Right forelimb (tissue), 1 donor: ENCODE measurements at regions not wholly inside any gene's neighbourhood (a gene's known extent, or its start where the extent isn't known, plus 50 kb on each side); places are given as distances from the start of the nearest gene placed in this dataset.
"Not testable (repeated sequence)": the region's sequence is repeated elsewhere in the genome, so short reads cannot be mapped to it uniquely, and the experiment has no call there.

ENCODE experiments used
- DNase-seq: peaks from one replicate; pipeline ENCODE4 v3.0.0-alpha.2; 2018

DNA sequence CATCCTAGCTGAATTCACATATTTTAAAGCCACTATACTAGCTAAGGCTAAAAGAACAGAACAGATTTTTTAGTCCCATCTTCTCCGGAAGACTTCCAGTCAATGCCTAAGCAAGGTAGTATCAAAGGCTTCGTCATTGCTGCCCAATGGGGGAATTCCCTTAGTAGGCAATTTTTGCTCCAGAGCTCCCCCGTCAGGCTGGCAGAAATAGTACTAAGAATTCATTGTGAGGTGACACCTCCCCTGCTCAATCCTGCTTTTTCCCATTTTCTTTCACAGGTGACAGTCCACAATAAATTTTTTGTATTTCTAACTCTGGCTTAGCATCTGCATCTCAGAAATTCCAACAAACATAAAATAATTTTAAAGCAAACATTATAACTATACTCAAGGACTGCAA is 52.8 kb upstream of the SRSF6 start:
- DNase-seq, result no peak

DNA sequence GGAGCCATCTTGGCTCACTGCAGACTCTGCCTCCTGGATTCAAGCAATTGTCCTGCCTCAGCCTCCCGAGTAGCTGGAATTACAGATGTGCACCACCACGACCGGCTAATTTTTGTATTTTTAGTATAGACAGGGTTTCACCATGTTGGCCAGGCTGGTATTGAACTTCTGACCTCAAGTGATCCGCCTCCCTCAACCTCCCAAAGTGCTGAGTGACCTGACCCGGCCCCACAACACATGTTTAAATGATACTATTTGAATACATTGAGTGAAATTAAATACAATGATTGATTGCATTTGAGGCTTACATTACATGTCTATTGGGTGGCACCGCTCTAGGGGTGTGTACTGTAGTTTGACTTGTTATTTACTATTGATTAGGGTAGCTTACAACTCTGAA is 56.8 kb upstream of the SRSF6 start:
- not testable (repeated sequence) for DNase-seq

DNA sequence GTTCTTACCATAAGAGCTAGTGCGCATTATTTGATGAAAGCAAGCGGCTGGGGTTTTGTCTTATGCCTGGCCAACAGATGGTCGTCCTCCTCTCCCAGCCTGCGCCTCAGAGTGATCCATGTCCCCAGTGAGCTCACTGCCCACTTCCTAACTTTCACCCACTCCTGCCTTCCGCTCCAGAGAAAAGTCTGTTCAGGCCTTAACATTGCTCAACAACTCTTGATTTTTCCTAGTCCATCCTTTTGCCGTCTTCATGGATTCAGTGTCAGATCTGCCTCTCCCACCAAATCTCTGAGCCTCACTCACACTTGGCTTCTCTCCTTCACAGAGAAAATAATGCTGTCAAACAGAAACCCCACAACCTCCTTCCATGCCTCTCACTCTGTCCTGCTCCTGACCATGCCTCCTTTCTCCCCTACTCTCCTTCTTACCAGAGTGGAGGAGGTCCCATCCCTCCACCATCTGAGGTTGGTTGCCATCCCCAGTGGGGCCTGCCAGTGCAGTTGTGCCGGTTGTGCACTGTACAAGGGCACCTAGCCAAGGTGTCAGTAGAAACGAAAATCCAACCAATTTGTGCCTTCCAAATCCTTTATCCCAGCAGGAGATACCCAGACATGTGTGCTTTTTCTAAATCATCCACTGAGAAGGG is 58.9 kb upstream of the SRSF6 start:
- no peak for DNase-seq

DNA sequence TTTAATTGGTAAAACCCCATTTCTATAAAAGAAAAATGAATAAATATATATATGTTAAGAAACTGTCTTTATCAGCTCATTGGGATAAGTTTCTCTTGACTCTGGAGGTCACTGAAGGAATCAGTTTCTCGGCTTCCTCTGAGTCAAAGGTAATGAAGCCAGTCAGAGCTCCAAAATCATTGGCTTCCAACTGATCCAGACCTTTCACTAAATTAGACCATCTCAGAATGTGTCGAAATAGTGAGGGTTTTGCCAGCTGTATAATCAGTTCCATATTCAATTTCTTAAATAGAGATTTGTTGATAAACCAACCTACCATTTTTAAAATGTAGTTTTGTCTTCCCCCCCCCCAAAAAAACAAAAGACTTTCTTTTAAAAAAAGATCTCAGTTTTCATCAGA is 60.5 kb upstream of the SRSF6 start:
- no peak for DNase-seq

DNA sequence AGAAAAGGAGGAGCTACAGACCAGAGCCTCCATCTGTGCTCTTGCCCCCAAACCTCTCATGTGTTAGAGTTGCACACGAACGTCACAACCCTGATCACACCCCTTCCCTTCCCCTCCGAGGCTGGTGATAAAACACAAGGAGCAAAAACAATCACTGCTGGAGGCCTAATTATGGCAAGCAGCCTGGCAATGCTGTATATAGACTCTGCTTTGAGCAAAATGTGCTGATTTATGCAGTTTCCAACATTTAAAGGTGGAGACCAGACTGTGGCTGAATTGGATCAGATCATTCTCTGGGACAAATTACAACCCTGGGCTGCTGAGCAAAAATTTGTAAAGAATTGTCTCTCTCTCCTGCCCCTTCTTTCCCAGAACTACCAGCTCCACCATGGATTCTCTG is 64.6 kb upstream of the SRSF6 start:
- DNase-seq, result no peak

DNA sequence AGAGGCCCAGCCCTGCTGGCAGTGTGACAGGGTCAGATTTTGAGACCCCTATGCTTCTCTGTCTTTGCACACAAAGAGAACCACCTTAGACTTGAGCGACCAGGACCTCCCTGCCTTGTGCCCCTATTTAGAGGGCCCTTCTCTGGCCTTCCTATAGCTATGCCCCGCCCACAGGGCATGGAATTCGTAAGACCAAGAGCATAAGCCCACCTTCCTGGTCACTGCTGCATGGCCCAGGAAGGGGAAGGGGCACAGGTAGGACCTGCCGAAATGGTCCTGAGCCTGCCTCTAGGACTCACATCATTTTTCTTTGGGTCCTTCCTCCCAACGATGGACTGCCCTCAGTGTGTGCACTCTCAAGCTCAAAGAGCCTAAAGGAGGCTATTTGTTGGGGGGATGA is 65.1 kb upstream of the SRSF6 start:
- no peak for DNase-seq

DNA sequence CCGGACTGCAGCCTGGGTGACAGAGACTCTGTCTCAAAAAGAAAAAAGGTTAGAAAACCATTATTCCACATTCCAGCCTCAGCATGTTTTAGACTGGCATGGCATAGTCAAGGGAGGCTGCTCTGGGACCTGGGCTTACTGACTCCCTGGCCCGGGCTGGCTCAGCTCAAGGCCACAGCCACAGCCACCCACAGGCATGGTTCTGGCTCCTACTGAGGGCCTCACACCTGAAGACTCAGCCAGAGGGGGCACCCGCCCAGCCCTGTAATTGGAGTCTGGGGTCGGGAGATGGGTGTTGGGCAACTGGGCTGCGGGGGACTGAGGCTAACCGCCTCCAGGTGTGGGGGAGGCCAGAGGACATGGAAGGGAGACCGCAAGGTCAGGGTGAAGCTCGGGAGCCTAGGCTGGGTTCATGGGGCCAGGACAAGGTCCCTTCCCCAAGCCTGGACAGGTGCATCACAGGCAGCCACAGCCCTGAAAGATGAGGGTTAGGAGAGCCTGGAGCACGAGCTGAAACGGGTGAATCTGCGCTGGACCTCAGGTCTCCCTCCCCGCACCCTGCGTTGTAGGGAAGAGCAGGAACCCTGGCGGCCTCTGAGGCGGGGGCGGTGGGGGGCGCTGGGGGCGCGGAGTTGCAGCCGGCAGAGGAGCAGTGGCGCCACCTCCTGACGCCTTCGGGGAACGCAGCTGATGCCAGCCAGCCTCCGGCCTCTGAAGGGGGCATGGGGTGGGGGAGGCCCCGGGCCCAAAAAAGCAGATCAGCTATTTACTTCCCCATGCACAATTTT is 67.7 kb upstream of the SRSF6 start:
- no peak for DNase-seq

DNA sequence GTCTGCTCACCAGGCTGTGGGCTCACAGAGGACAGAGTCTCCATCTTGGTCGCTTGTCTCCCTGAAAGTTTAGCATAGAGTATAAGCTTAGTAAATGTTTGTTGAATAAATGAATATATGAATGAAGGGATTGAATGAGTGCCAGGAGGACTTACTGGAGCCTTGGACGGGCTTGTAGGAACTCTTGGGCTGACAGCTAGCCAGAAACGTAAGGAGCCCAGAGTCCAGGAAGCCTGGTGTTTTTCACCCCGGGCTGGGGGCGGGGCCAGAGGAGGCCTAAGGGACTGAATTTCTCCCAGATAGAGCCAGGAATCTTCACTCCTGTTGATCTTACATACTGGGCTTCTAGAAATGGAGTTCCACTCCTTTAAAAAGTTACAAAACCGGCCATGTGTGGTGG is 68.5 kb upstream of the SRSF6 start:
- DNase-seq, result no peak

DNA sequence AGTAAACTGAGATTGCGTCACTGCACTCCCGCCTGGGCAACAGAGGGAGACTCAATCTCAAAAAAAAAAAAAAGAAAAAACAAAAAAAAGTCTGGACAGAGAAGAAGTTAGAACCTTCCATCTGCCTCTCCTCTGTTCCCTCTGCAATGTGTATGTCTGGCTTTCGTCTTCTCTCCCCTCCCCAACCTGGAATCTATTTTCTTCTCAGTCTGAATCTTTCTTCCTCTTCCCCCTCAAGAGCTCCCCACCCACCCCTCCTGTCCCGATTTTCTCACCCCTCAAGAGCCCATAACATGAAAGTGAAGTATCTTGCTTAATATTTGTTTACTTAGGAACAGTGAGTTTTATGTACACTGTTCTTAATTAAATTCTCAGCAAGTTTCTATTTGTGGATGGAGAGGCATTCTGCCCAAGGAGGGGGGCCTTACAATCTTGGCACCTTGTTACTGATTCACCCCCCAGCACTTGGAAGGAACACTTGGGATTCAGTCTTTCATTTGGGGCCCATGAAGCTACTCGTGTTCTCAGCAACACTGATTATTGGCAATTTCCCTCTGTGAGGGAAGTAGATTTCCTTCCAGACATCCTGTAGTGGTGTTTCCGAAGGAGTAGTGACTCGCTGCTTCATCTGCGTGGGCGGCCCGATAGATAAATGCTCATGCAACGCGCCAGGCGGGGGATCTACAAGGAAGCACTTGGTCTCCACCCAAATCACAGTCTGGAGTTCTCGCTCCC is 69.3 kb upstream of the SRSF6 start:
- peak; percentile 54 for DNase-seq

DNA sequence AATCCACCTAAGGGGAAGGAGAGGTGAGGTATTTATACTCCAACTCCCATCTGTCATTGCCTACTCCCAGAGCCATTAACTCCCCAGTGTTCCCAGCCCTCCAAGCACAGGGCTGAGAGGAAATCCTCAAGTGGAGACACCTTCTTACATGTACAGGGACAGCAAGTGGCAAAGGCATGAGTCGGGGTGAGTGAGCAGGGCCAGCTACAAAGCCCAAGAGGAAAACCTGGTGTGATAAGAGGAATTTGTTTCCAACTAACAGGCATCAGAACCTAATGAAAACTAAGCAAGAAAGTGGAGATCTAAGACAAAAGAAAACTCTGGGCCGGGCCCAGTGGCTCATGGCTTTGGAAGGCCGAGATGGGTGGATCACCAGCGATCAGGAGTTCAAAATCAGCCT is 70.0 kb upstream of the SRSF6 start:
- DNase-seq, result no peak

DNA sequence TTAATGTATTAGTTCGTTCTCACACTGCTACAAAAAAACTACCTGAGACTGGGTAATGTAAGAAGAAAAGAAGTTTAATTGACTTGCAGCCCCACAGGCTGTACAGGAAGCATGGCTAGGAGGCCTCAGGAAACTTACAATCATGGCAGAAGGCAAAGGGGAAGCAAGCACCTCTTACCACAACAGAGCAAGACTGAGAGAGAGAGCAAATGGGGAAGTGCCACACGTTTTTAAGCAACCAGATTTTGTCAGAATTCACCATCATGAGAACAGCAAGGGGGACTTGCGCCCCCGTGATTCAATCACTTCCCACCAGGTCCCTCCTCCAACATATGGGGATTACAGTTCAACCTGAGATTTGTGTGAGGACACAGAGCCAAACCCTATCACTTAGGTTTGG is 70.8 kb upstream of the SRSF6 start:
- no peak for DNase-seq

DNA sequence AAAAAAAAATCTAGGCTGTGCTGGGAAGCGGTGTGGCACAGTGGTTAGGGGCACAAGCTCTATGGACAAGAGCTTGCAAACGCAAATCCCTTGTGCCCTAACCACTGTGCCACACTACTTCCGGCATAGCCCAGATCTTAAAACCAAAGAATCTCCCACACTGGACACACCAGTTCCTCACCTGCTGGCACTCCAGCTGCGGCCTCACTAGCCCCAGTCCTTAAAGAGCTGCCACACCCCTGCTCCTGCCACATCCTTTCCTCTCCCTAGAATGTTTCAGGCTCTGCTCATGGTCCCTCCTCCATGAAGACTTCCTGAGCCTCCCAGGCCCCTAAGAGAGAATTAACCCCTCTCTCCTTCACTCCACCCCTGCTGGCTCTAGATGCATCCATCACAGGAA is 71.8 kb upstream of the SRSF6 start:
- DNase-seq, result no peak

DNA sequence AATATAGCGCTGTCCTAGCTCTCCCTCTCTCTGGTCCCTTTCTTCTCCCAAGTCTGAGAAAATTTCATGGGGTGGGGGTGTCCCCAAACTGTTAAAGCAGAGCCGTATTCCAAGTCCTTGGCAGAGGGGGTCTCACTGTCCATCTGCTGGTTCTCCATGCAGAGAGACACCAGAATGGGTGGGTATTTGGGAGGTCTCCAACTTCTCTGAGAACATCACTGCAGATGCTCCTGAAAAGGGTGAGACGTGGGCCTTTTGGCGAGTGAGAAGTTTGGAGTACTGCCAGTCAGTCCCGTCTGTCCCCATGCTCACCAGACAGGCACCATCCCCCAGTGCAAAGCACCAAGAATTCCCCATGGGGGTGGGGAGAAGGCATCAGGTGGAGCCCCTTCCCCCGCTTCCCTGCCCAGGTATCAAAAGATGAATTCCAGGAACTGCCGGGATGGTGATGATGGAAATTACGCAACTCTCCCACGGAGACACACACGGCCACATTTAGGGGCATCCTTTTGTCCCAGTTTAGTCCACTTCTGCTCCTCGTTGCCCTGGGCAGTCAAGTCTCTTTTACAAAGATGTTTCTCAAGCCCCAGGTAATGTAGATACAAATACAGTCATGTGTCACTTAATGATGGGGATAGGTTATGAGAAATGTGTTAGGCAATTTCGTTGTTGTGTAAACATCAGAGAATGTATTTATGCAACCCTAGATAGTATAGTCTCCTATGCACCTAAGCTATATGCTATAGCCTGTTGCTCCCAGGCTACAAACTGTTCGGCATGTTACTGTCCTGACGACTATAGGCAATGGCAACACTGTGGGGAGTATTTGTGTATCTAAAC is 73.4 kb upstream of the SRSF6 start:
- no peak for DNase-seq

DNA sequence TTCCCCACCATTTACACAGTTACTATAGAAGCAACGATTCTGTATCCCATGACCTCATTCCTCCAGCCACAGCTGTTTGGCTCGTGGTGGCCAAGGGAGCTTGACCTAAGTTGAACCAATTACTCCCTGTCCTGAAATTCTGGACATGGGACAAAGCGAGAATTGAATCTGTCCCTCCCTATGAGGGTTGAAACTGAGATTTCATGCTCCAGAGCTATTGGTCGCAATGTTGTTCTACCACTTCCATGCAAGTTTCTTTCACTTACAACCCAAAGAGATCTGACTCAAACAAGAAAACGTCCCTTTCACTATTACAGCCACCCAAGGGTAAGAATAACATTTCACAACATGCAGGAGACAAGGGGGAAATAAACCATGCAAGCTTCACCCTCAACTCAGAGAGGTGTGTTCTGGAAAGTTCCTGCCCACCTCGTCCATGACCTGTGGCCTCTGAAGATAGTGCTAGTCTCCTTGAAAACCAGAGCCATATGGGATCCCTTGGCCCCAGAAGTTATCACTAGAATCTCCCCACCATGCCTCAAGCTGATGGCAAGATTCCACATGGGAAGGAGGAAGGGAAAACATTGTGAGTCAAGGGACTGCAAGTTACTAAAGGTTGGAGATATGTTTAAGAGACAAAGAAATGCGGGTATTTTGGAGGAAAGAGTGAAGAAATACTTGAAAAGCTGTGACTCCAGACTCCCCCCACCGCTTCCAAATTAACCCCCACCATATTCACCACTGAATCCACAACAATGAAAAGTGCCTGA is 74.5 kb upstream of the SRSF6 start:
- DNase-seq, result no peak

DNA sequence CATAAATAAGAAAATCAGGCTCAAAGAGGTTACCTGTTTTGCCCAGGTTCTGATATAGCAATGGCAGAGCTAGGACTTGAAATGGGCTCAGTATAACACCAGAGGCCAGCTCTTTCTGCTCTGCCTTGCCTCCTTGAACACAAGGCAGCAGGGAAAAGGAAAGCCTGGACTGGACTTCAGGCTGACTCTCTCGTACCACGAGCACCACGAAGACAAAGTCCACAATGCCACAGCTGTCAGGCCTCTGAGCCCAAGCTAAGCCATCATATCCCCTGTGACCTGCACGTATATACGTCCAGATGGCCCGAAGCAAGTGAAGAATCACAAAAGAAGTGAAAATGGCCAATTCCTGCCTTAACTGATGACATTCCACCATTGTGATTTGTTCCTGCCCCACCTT is 75.6 kb upstream of the SRSF6 start:
- DNase-seq, result not testable (repeated sequence)

DNA sequence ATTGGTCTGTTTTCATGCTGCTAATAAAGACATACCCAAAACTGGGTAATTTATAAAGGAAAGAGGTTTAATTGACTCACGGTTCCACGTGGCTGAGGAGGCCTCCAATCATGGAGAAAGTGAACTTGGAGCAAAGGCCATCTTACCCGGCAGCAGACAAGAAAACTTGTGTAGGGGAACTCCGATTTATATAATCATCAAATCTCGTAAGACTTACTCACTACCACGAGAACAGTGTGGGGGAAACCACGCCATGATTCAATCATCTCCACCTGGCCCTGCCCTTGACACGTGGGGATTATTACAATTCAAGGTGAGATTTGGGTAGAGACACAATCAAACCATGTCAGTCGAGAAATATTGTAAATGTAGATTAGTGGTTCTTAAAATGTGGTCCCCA is 76.2 kb upstream of the SRSF6 start:
- not testable (repeated sequence) for DNase-seq

DNA sequence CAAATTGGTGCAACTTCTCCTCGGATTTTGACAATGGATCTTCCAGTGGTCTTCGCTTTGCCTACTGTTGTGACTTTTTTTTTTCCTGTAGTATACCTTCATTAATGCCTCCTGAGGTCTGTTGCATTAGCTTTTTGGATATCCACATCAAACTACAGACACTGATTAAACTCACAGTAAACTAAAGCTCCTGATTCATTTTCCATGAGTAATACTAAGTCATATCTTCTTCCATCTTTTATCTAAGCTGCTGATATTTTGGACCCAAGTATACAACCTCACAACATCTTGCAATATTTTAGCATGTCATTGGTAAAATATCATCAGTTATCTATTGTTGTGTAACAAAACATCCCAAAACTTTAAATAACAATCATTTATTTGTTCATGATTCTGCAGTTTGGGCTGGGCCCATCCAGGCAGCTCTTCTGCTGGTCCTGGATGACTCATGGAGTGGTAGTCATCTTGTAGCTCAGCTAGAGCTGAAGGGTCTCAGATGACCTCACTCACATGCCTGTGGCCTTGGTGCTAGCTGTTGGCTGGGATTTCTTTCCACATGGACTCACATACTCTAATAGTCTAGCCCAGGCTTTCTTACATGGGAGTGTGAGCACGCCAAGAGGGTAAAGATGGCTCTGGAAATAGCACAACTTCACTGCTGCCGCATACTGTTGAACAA is 78.3 kb upstream of the SRSF6 start:
- DNase-seq, result no peak

DNA sequence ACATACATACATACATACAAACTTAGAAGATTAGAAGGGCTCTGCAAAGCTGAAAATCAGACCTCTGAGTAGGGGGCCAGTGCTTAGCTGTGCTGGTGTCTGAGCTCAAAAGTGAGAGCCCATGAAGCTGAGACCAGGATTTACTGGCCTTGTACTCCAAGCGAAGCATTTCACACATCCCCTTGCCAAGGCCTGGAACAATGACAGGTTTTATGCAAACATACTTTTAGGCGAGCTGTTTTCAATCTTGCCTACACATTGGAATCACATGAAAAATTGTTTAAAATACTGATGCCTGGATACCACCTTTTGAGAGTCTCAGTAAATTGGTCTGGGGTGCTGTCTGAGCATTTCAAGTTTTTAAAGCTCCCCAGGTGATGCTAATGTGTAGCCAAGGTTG is 80.9 kb upstream of the SRSF6 start:
- no peak for DNase-seq

DNA sequence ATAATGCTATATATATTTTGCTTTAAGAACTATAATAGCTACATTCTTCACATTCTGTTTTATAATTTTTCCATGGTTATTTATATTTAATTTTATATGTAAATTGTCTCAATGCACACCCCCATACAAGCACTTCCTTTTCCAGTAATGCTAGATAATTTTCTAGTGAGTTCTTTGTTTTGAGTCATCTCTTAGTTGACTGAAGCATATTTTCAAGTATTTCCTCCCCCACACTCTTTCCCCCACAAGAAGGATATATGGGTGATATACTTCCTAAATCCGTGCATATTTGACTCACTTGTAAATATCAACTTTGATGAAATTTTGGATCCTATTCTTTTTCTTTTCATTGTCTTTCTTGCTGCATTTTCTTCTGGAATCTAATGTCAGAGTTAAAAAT is 82.1 kb upstream of the SRSF6 start:
- no peak for DNase-seq

DNA sequence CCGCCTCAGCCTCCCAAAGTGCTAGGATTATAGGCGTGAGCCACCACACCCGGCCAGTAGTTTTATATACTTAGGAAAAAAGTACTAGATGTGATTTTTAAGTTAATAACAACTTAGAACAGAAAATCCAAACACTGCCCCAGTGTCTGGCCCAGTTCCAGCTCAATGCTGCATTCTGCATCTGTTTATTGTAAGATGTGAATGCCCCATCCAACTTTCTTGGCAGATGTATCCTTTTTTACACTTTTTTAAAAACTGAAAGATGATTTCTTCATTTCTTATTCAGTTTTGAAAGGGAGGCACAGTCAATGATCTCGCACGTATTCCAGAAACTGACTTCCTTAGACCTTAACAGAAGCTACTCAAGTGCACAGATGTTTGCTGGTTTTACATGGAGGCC is 85.6 kb upstream of the SRSF6 start:
- DNase-seq, result no peak

DNA sequence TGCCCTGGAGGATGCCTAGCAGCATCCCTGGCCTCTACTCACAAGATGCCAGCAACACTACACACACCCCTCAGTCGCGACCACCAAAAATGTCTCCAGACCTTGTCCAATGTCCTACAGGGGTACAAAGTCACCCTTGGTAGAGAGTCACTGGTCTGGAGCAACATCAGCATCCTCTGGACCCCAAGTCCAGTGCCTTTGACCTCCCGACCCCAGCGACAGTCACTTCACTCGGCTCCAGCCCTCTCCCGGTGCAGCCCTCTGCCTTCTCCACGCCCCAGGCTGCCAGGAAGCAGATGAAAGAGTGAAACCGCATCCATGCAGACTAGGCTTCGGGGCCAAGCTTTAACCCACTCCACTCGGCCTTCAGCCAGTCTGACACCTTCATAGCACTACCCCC is 92.0 kb upstream of the SRSF6 start:
- DNase-seq, result no peak

DNA sequence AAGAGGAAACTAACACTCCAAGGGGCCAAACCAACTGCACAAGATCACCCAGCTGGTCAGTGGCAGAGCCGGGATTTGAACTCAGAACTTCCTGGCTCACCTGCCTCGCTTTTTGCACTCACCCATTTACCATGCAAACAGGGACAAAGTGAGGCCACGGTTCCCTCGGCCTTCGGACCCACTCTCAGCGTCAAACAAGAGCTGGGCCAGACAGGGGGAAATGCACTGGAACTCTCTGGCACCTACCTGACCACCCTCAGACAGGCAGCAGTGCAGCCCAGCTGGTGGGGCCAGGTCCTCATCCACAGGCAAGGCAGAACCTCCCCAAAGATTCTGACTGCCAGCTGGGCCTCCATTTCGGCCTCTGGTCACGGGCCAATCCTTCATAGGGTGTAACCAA is 93.7 kb upstream of the SRSF6 start:
- DNase-seq, result no peak
